Activated CD4-positive, alpha-beta memory T cell treated with anti-CD3 and anti-CD28 coated beads for 36 hours (primary cell): ENCODE measurements at regions not wholly inside any gene's neighbourhood (a gene's known extent, or its start where the extent isn't known, plus 50 kb on each side); places are given as distances from the start of the nearest gene placed in this dataset.
"Not testable (repeated sequence)": the region's sequence is repeated elsewhere in the genome, so short reads cannot be mapped to it uniquely, and the experiment has no call there.

ENCODE experiments used
- CTCF ChIA-PET: fragments of 350-600 bp; sonication (Branson Sonifier 250); formaldehyde crosslinking; loops from one replicate; lab custom pipeline; 2021; ENCODE audit warnings: antibody characterized with exemption, inconsistent platforms; lab: Charles Lee
- POLR2A ChIA-PET: fragments of 350-600 bp; sonication (Branson Sonifier 250); formaldehyde crosslinking; loops from one replicate; lab custom pipeline; 2021; ENCODE audit warnings: antibody characterized with exemption; lab: Charles Lee
- DNase-seq: peaks from one replicate; pipeline ENCODE4 v3.0.0-alpha.2; 2020
- H3K27ac Mint-ChIP-seq: one replicate; pipeline ENCODE4 v1.8.0; 2021; ENCODE audit warnings: mixed read lengths
- H3K27me3 Mint-ChIP-seq: one replicate; pipeline ENCODE4 v1.8.0; 2021; ENCODE audit warnings: mixed read lengths
- H3K36me3 Mint-ChIP-seq: one replicate; pipeline ENCODE4 v1.8.0; 2021; ENCODE audit warnings: mixed read lengths
- H3K4me1 Mint-ChIP-seq: one replicate; pipeline ENCODE4 v1.8.0; 2021; ENCODE audit warnings: low read depth, mixed read lengths
- H3K4me3 Mint-ChIP-seq: one replicate; pipeline ENCODE4 v1.8.0; 2021; ENCODE audit warnings: mild to moderate bottlenecking, mixed read lengths
- H3K9me3 Mint-ChIP-seq: one replicate; pipeline ENCODE4 v1.8.0; 2021; ENCODE audit warnings: mixed read lengths
- intact Hi-C: fragments of 100-400 bp; cut with micrococcal nuclease; formaldehyde crosslinking; loops from one replicate; pipeline ENCODE4 v1.15.1; 2023

DNA sequence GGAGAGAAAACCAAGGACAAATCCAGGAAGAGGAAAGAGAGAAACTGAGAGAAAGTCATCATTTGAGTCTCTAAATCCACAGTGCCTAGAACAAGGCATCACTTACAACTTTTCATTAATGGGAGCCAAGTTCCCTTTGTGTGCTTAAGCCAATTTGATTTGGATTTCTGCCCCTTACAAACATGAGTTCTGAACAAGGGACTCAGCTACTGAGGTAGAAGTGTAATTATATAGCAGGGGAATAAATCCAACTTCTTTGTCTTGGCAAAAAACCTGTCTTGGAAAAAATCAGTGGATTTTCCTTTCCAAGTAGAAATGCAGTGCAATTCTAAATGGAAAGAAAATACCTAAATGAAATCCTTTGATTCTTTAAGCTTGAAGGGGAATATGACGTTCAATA is 307.2 kb upstream of the CNTN3 start:
- H3K27ac Mint-ChIP-seq: no peak overlapping the region
- no peaks in the 10 kb centered on the region for H3K27me3 Mint-ChIP-seq
- H3K36me3 Mint-ChIP-seq: no peaks in the 10 kb centered on the region
- no peaks in the 10 kb centered on the region for H3K4me1 Mint-ChIP-seq
- peaks cover 19% of the 10 kb centered on the region for H3K9me3 Mint-ChIP-seq
- DNase-seq: no peak
- ChIA-PET POLR2A (no interaction called here), CTCF (no interaction called here)
- intact Hi-C loops: no loop called here
- no peak overlapping the region for H3K4me3 Mint-ChIP-seq

GRCh38 chr3:74920721-74921350 is 306.4 kb upstream of the CNTN3 start:
- Mint-ChIP-seq H3K9me3 (peaks cover 19% of the 10 kb centered on the region), H3K4me1 (no peaks in the 10 kb centered on the region), H3K27ac (no peak overlapping the region), H3K27me3 (no peaks in the 10 kb centered on the region), H3K4me3 (no peak overlapping the region), H3K36me3 (no peaks in the 10 kb centered on the region)
- ChIA-PET POLR2A (no interaction called here), CTCF (no interaction called here)
- intact Hi-C loops: no loop called here
- DNase-seq: no peak

DNA sequence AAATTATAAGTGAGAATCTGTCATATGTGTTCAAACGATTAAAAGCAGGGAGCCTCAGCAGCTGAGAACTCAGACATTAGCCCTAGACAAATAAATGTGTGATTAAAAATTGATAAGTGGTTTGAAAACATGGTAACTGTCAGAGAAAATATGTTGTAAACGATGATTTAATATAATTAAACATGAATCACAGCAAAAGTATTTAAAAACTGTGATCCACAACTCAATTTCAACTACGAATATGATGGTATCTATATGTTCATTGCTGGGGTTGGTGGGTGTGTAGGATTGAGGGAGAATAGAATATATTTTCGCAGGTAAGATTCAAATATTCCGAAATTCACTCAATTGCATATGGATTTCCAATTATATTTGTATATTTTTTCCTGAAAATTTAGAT is 302.2 kb upstream of the CNTN3 start:
- Mint-ChIP-seq H3K4me1 (no peaks in the 10 kb centered on the region), H3K36me3 (no peaks in the 10 kb centered on the region), H3K27me3 (no peaks in the 10 kb centered on the region), H3K4me3 (no peak overlapping the region), H3K9me3 (peaks cover 19% of the 10 kb centered on the region), H3K27ac (no peak overlapping the region)
- ChIA-PET CTCF (interaction anchor here (0.7 kb wide), 1 partner anchor 399 kb away, joined by 4 read pairs; no protein-coding TSS in a partner anchor), POLR2A (no interaction called here)
- intact Hi-C loops: no loop called here
- no peak for DNase-seq

GRCh38 chr3:74906181-74906580 is 291.7 kb upstream of the CNTN3 start:
- H3K4me1 Mint-ChIP-seq: no peaks in the 10 kb centered on the region
- ChIA-PET POLR2A (no interaction called here), CTCF (no interaction called here)
- intact Hi-C loops: no loop called here
- H3K27ac Mint-ChIP-seq: no peak overlapping the region
- H3K9me3 Mint-ChIP-seq: peaks cover 24% of the 10 kb centered on the region
- H3K36me3 Mint-ChIP-seq: no peaks in the 10 kb centered on the region
- no peak for DNase-seq
- no peaks in the 10 kb centered on the region for H3K27me3 Mint-ChIP-seq
- no peak overlapping the region for H3K4me3 Mint-ChIP-seq

DNA sequence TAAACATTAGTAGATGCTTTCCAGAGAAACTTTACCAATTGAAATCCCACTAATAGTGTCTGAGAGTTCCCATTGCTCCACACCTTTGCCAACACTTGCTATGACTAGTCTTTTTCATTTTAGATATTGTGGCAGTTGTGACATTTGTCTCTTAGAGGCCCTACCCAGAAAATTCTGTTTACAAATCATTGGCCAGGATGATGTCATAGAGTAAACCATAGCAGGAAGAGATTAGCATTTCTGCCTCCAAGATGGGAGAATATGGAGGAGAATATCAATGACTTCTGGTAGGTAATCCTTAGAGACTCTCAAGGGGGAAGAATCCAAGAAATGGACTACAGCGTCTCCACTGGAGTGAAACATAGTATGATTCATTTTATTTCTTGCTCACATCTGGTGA is 291.0 kb upstream of the CNTN3 start:
- H3K27me3 Mint-ChIP-seq: no peaks in the 10 kb centered on the region
- no peaks in the 10 kb centered on the region for H3K36me3 Mint-ChIP-seq
- ChIA-PET CTCF (no interaction called here), POLR2A (no interaction called here)
- H3K9me3 Mint-ChIP-seq: peaks cover 21% of the 10 kb centered on the region
- DNase-seq: no peak
- intact Hi-C loops: no loop called here
- no peak overlapping the region for H3K4me3 Mint-ChIP-seq
- H3K27ac Mint-ChIP-seq: no peak overlapping the region
- no peaks in the 10 kb centered on the region for H3K4me1 Mint-ChIP-seq

- intact Hi-C loops: no loop called here
- no peak for DNase-seq
- no peaks in the 10 kb centered on the region for H3K4me1 Mint-ChIP-seq
- H3K27ac Mint-ChIP-seq: no peak overlapping the region
- CTCF ChIA-PET: no interaction called here
- peaks cover 17% of the 10 kb centered on the region for H3K9me3 Mint-ChIP-seq
- POLR2A ChIA-PET: no interaction called here
- no peak overlapping the region for H3K4me3 Mint-ChIP-seq
- H3K27me3 Mint-ChIP-seq: no peaks in the 10 kb centered on the region
- no peaks in the 10 kb centered on the region for H3K36me3 Mint-ChIP-seq
Observed at GRCh38 chr3:74904646-74905045, 290.2 kb upstream of the CNTN3 start.

DNA sequence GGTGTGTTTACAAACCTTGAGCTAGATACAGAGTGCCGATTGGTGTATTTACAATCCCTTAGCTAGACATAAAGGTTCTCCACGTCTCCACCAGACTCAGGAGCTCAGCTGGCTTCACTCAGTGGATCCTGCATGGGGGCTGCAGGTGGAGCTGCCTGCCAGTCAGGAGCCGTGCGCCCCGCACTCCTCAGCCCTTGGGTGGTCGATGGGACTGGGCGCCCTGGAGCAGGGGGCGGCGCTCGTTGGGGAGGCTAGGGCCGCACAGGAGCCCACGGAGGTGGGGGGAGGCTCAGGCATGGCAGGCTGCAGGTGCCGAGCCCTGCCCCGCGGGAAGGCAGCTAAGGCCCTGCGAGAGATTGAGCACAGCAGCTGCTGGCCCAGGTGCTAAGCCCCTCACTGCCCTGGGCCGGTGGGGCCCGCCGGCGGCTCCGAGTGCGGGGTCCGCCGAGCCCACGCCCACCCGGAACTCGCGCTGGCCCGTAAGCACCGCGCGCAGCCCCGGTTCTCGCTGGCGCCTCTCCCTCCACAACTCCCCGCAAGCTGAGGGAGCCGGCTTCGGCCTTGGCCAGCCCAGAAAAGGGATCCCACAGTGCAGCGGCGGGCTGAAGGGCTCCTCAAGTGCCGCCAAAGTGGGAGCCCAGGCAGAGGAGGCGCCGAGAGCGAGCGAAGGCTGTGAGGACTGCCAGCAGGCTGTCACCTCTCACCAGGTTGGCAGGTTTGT is 285.5 kb upstream of the CNTN3 start:
- CTCF ChIA-PET, H3K4me3 Mint-ChIP-seq, H3K27me3 Mint-ChIP-seq, intact Hi-C loops, H3K4me1 Mint-ChIP-seq, H3K27ac Mint-ChIP-seq, DNase-seq, H3K9me3 Mint-ChIP-seq, POLR2A ChIA-PET, H3K36me3 Mint-ChIP-seq: not testable (repeated sequence)

DNA sequence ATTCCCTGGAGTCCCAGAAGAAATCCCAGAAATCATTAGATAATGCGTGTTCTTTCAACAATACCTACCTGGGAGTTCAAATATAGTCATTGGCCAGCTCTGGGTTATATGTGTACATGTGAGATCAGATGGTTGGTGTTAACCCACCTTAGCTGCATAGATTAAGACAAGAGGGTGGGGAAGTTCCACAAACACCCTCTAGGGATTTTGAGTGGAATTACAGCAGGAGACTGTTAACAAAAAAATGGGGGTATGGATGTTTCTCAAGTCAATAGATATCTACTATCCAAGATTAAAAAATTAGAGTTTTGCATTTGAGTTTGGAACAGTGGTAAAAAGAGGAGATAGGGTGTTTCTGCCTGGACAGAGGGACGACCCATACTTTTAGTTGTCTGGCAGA is 282.5 kb upstream of the CNTN3 start:
- POLR2A ChIA-PET: no interaction called here
- no peaks in the 10 kb centered on the region for H3K4me1 Mint-ChIP-seq

DNA sequence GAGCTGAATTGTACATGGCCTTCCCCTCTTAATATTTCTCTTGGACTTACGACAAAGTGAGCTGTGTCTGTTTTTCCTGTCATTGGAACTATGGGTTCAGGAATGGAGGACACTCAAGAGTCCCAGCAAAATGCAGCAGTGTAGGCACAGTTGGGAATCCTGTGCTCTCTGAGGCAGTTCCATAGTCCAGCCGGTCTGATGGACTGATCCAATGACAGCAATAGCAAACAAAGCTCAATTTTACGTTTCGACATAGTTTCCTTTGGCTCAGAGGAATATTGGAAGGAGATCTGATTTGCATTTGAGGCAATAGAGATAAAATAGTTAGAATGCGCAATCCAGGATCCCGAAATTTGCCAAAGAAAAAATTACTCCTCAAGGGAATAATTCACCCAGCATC is 276.9 kb upstream of the CNTN3 start:
- CTCF ChIA-PET: no interaction called here
- Mint-ChIP-seq H3K4me1 (no peaks in the 10 kb centered on the region), H3K9me3 (peaks cover 16% of the 10 kb centered on the region), H3K27ac (no peak overlapping the region), H3K27me3 (no peaks in the 10 kb centered on the region), H3K36me3 (no peaks in the 10 kb centered on the region), H3K4me3 (no peak overlapping the region)
- POLR2A ChIA-PET: no interaction called here
- intact Hi-C loops: no loop called here
- DNase-seq: no peak

More for the DNA sequence above, 282.5 kb upstream of the CNTN3 start:
- H3K27ac Mint-ChIP-seq: no peak overlapping the region
- no peak overlapping the region for H3K4me3 Mint-ChIP-seq
- intact Hi-C loops: no loop called here
- H3K36me3 Mint-ChIP-seq: no peaks in the 10 kb centered on the region
- CTCF ChIA-PET: interaction anchor here (0.7 kb wide), 1 partner anchor 1638 kb away, joined by 3 read pairs; no protein-coding TSS in a partner anchor
- no peaks in the 10 kb centered on the region for H3K27me3 Mint-ChIP-seq
- DNase-seq: no peak
- H3K9me3 Mint-ChIP-seq: peaks cover 13% of the 10 kb centered on the region

DNA sequence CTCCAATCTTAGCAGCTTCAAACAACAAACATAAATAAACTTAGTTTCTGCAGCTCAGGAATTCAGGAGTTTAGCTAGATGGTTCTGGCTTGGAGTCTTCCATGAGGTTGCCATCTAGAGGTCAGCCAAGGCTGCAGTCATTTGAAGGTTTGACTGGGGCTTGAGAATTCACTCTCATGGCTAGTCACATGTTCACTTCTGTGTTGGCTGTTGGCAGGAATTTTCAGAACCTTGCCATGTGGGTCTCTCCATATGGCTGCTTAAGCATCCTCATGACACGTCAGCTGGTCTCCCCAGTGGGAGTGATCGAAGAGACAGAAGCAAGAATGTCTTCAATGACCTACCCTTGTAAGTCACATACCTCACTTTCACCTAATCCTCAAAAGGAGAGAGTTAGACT is 269.2 kb upstream of the CNTN3 start:
- H3K27me3 Mint-ChIP-seq: no peaks in the 10 kb centered on the region
- H3K36me3 Mint-ChIP-seq: no peaks in the 10 kb centered on the region
- no peak for DNase-seq
- intact Hi-C loops: no loop called here
- H3K27ac Mint-ChIP-seq: no peak overlapping the region
- ChIA-PET POLR2A (no interaction called here), CTCF (no interaction called here)
- no peaks in the 10 kb centered on the region for H3K4me1 Mint-ChIP-seq
- H3K9me3 Mint-ChIP-seq: peaks cover 13% of the 10 kb centered on the region
- no peak overlapping the region for H3K4me3 Mint-ChIP-seq

DNA sequence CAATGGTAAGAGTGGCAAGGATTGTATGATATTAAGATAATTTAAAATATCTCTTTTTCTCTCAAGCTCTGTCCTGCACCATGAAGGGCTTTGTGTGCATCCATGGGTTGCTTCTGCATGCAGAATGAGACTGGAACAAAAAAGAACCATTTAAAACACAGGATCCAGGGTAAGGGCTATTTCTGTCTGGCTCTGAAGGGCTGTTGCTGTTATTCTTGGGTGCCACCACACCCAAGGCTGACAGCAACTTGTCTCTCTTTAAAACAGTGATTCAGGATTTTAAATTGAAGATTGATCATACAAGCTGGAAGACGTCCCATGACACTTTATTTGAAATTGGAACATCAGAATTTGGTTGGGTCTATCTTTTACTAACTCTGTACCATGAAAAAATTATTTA is 268.8 kb upstream of the CNTN3 start:
- no peaks in the 10 kb centered on the region for H3K36me3 Mint-ChIP-seq
- H3K27ac Mint-ChIP-seq: no peak overlapping the region
- H3K4me1 Mint-ChIP-seq: no peaks in the 10 kb centered on the region
- H3K27me3 Mint-ChIP-seq: no peaks in the 10 kb centered on the region
- CTCF ChIA-PET: no interaction called here
- intact Hi-C loops: no loop called here
- POLR2A ChIA-PET: no interaction called here
- peaks cover 13% of the 10 kb centered on the region for H3K9me3 Mint-ChIP-seq
- DNase-seq: no peak
- no peak overlapping the region for H3K4me3 Mint-ChIP-seq

DNA sequence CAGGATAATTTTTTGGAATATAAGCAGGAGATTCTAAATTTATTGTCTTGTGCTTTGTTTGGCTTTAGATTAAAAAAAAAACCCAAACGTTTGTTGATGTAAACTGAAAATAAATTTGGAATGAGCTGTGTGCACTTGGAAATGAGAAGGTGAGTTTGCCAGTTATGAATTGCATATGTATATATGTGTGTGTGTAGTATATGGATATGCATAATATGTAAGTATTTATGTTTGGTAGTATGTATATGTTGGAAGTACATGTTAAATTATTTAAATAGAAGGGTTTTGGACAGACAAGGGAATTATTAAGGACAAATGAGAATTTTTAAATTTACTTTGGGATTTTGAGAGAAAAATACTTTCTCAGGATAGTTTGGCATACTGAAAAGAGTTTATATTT is 265.8 kb upstream of the CNTN3 start:
- intact Hi-C loops: no loop called here
- Mint-ChIP-seq H3K9me3 (peaks cover 12% of the 10 kb centered on the region), H3K27me3 (no peaks in the 10 kb centered on the region), H3K27ac (no peak overlapping the region), H3K4me1 (no peaks in the 10 kb centered on the region), H3K4me3 (no peak overlapping the region), H3K36me3 (no peaks in the 10 kb centered on the region)
- no peak for DNase-seq
- POLR2A ChIA-PET: no interaction called here
- CTCF ChIA-PET: no interaction called here
